ENCODE measurements at regions not wholly inside any gene's neighbourhood (a gene's known extent, or its start where the extent isn't known, plus 50 kb on each side); places are given as distances from the start of the nearest gene placed in this dataset.

- peaks cover 0 to 3% (median 2%) of the 10 kb centered on the region in 3 donors for H3K9me3 Mint-ChIP-seq
- H3K4me1 Mint-ChIP-seq, result no peaks in the 10 kb centered on the region
- no peaks in the 10 kb centered on the region for H3K36me3 Mint-ChIP-seq
- H3K27ac Mint-ChIP-seq, result no peak overlapping the region
- no peaks in the 10 kb centered on the region for H3K27me3 Mint-ChIP-seq
- H3K4me3 Mint-ChIP-seq, result no peak overlapping the region
Measured at GRCh38 chr5:63686181-63686580, 276.1 kb downstream of the HTR1A start.

GRCh38 chr5:63685454-63685853 lies 276.8 kb downstream of the HTR1A start:
- peaks cover 0 to 3% (median 2%) of the 10 kb centered on the region in 3 donors for H3K9me3 Mint-ChIP-seq
- H3K36me3 Mint-ChIP-seq, result no peaks in the 10 kb centered on the region
- H3K4me1 Mint-ChIP-seq, result no peaks in the 10 kb centered on the region
- no peak overlapping the region for H3K4me3 Mint-ChIP-seq
- no peak overlapping the region for H3K27ac Mint-ChIP-seq
- no peaks in the 10 kb centered on the region for H3K27me3 Mint-ChIP-seq

GRCh38 chr5:63674881-63675280 lies 287.4 kb downstream of the HTR1A start:
- H3K27me3 Mint-ChIP-seq, result no peaks in the 10 kb centered on the region
- H3K27ac Mint-ChIP-seq, result no peak overlapping the region
- H3K4me1 Mint-ChIP-seq, result no peaks in the 10 kb centered on the region
- peaks cover 4 to 10% (median 6%) of the 10 kb centered on the region in 3 donors for H3K9me3 Mint-ChIP-seq
- no peaks in the 10 kb centered on the region for H3K36me3 Mint-ChIP-seq
- no peak overlapping the region for H3K4me3 Mint-ChIP-seq

GRCh38 chr5:63655043-63655442 lies 307.2 kb downstream of the HTR1A start:
- H3K36me3 Mint-ChIP-seq, result no peaks in the 10 kb centered on the region
- H3K9me3 Mint-ChIP-seq, result peaks cover 2 to 10% (median 2%) of the 10 kb centered on the region in 3 donors
- H3K4me1 Mint-ChIP-seq, result no peaks in the 10 kb centered on the region
- no peaks in the 10 kb centered on the region for H3K27me3 Mint-ChIP-seq
- no peak overlapping the region for H3K27ac Mint-ChIP-seq
- no peak overlapping the region for H3K4me3 Mint-ChIP-seq

- Mint-ChIP-seq H3K27ac (no peak overlapping the region), H3K4me1 (no peaks in the 10 kb centered on the region), H3K9me3 (peaks cover 0 to 18% (median 2%) of the 10 kb centered on the region in 3 donors), H3K27me3 (no peaks in the 10 kb centered on the region), H3K36me3 (no peaks in the 10 kb centered on the region), H3K4me3 (no peak overlapping the region)
Measured at GRCh38 chr5:63650581-63650980, 311.7 kb downstream of the HTR1A start.

GRCh38 chr5:63648376-63648775 lies 313.9 kb downstream of the HTR1A start:
- Mint-ChIP-seq H3K4me3 (no peak overlapping the region), H3K27me3 (no peaks in the 10 kb centered on the region), H3K36me3 (no peaks in the 10 kb centered on the region), H3K4me1 (no peaks in the 10 kb centered on the region), H3K9me3 (peaks cover 0 to 14% (median 3%) of the 10 kb centered on the region in 3 donors), H3K27ac (no peak overlapping the region)

- Mint-ChIP-seq H3K27me3 (no peaks in the 10 kb centered on the region), H3K36me3 (no peaks in the 10 kb centered on the region), H3K27ac (no peak overlapping the region), H3K4me3 (no peak overlapping the region), H3K9me3 (peaks cover under 1 to 7% (median 5%) of the 10 kb centered on the region in 3 donors), H3K4me1 (no peaks in the 10 kb centered on the region)
Measured at GRCh38 chr5:63629951-63630630, 332.2 kb downstream of the HTR1A start.

- H3K36me3 Mint-ChIP-seq, result no peaks in the 10 kb centered on the region
- H3K9me3 Mint-ChIP-seq, result peaks cover 1 to 7% (median 6%) of the 10 kb centered on the region in 3 donors
- no peak overlapping the region for H3K4me3 Mint-ChIP-seq
Measured at GRCh38 chr5:63613442-63613841, 348.8 kb downstream of the HTR1A start.

GRCh38 chr5:63603996-63604395 lies 358.2 kb downstream of the HTR1A start:
- Mint-ChIP-seq H3K36me3 (no peaks in the 10 kb centered on the region), H3K27me3 (no peaks in the 10 kb centered on the region), H3K9me3 (peaks cover 5 to 8% (median 5%) of the 10 kb centered on the region in 3 donors), H3K4me3 (no peak overlapping the region), H3K27ac (no peak overlapping the region), H3K4me1 (no peaks in the 10 kb centered on the region)

More at GRCh38 chr5:63613442-63613841, 348.8 kb downstream of the HTR1A start:
- no peak overlapping the region for H3K27ac Mint-ChIP-seq
- H3K4me1 Mint-ChIP-seq, result no peaks in the 10 kb centered on the region
- H3K27me3 Mint-ChIP-seq, result no peaks in the 10 kb centered on the region

GRCh38 chr5:63602971-63603370 lies 359.3 kb downstream of the HTR1A start:
- H3K4me3 Mint-ChIP-seq, result no peak overlapping the region
- H3K27ac Mint-ChIP-seq, result no peak overlapping the region
- no peaks in the 10 kb centered on the region for H3K36me3 Mint-ChIP-seq
- H3K27me3 Mint-ChIP-seq, result no peaks in the 10 kb centered on the region
- H3K9me3 Mint-ChIP-seq, result peaks cover 4 to 5% (median 5%) of the 10 kb centered on the region in 3 donors
- H3K4me1 Mint-ChIP-seq, result no peaks in the 10 kb centered on the region

- H3K36me3 Mint-ChIP-seq, result peaks cover 2% of the 10 kb centered on the region
- no peak overlapping the region for H3K27ac Mint-ChIP-seq
- H3K9me3 Mint-ChIP-seq, result peaks cover 0 to 7% (median 0%) of the 10 kb centered on the region in 3 donors
- H3K4me1 Mint-ChIP-seq, result no peaks in the 10 kb centered on the region
- H3K4me3 Mint-ChIP-seq, result no peak overlapping the region
- H3K27me3 Mint-ChIP-seq, result no peaks in the 10 kb centered on the region
Measured at GRCh38 chr5:63596254-63596653, 366.0 kb downstream of the HTR1A start.

GRCh38 chr5:63573380-63573779 lies 388.9 kb downstream of the HTR1A start:
- Mint-ChIP-seq H3K4me1 (no peaks in the 10 kb centered on the region), H3K27ac (no peak overlapping the region), H3K9me3 (peaks cover 0 to 4% (median under 1%) of the 10 kb centered on the region in 3 donors), H3K36me3 (no peaks in the 10 kb centered on the region), H3K27me3 (no peaks in the 10 kb centered on the region), H3K4me3 (no peak overlapping the region)

GRCh38 chr5:63572740-63573139 lies 389.5 kb downstream of the HTR1A start:
- Mint-ChIP-seq H3K27ac (no peak overlapping the region), H3K36me3 (no peaks in the 10 kb centered on the region), H3K9me3 (peaks cover 0 to 4% (median 0%) of the 10 kb centered on the region in 3 donors), H3K4me1 (no peaks in the 10 kb centered on the region), H3K4me3 (no peak overlapping the region), H3K27me3 (no peaks in the 10 kb centered on the region)

- no peaks in the 10 kb centered on the region for H3K27me3 Mint-ChIP-seq
- no peaks in the 10 kb centered on the region for H3K36me3 Mint-ChIP-seq
- peaks cover 0 to 4% (median 0%) of the 10 kb centered on the region in 3 donors for H3K9me3 Mint-ChIP-seq
- no peak overlapping the region for H3K27ac Mint-ChIP-seq
- H3K4me3 Mint-ChIP-seq, result no peak overlapping the region
- no peaks in the 10 kb centered on the region for H3K4me1 Mint-ChIP-seq
Measured at GRCh38 chr5:63570752-63571151, 391.5 kb downstream of the HTR1A start.

- Mint-ChIP-seq H3K36me3 (no peaks in the 10 kb centered on the region), H3K4me3 (no peak overlapping the region), H3K27ac (no peak overlapping the region), H3K9me3 (peaks cover 3 to 13% (median 6%) of the 10 kb centered on the region in 3 donors), H3K4me1 (no peaks in the 10 kb centered on the region), H3K27me3 (no peaks in the 10 kb centered on the region)
Measured at GRCh38 chr5:63564789-63565188, 397.5 kb downstream of the HTR1A start.

Measured in IgD-negative memory B cell (primary cell).